CD14-positive monocyte (primary cell): ENCODE measurements at regions not wholly inside any gene's neighbourhood (a gene's known extent, or its start where the extent isn't known, plus 50 kb on each side); places are given as distances from the start of the nearest gene placed in this dataset.

ENCODE experiments used
- DNase-seq, 3 donors: peaks; one replicate each; pipeline ENCODE4 v3.0.0-alpha.2; 2011 to 2022
- H2AFZ ChIP-seq: 2 replicates; pipeline ENCODE4 v1.6.0; 2012; ENCODE audit warnings: mild to moderate bottlenecking, low read depth, low read length, inconsistent platforms; ENCODE audit not compliant: insufficient read depth, poor library complexity, severe bottlenecking
- H3K27ac ChIP-seq, 2 donors: 1 replicate in 1 of 2; 2 replicates in 1 of 2; pipeline ENCODE4 v1.5.1; 2012 to 2013; ENCODE audit warnings: low read length in 2 of 2, control low read depth in 1 of 2, inconsistent platforms in 1 of 2, low read depth in 1 of 2, mild to moderate bottlenecking in 1 of 2
- H3K27me3 ChIP-seq, 2 donors: one replicate each; pipeline versions ENCODE4 v1.6.0 to v1.6.1; 2011 to 2013; ENCODE audit warnings: low read length in 2 of 2; ENCODE audit not compliant: control insufficient read depth in 2 of 2, insufficient read depth in 2 of 2
- H3K36me3 ChIP-seq, 2 donors: replicated peaks in 1 of 2; 1 replicate in 1 of 2; 2 replicates in 1 of 2; pipeline versions ENCODE4 v1.5.1 to v1.6.1; 2012 to 2013; ENCODE audit warnings: low read length in 2 of 2, control low read depth in 1 of 2, inconsistent platforms in 1 of 2, mild to moderate bottlenecking in 1 of 2; ENCODE audit not compliant: insufficient read depth in 2 of 2, control insufficient read depth in 1 of 2
- H3K4me1 ChIP-seq, 2 donors: 1 replicate in 1 of 2; 2 replicates in 1 of 2; pipeline versions ENCODE4 v1.5.1 to v1.6.1; 2012 to 2013; ENCODE audit warnings: low read length in 2 of 2, control low read depth in 1 of 2, inconsistent platforms in 1 of 2, mild to moderate bottlenecking in 1 of 2, moderate library complexity in 1 of 2; ENCODE audit not compliant: insufficient read depth in 2 of 2, control insufficient read depth in 1 of 2
- H3K4me2 ChIP-seq: replicated peaks from 2 replicates; pipeline ENCODE3; 2012; ENCODE audit warnings: low read length, moderate library complexity, mild to moderate bottlenecking; ENCODE audit not compliant: poor library complexity, severe bottlenecking; ENCODE audit errors: extremely low read depth
- H3K4me3 ChIP-seq, 3 experiments: fragments of 200-600 bp in 1 of 3; sonication (generic) in 1 of 3; replicated peaks in 1 of 3; 1 replicate in 2 of 3; 2 replicates in 1 of 3; pipeline ENCODE4 v1.5.1; 2011 to 2013; ENCODE audit warnings: low read length in 3 of 3, mild to moderate bottlenecking in 3 of 3, control low read depth in 2 of 3, low read depth in 2 of 3, inconsistent platforms in 1 of 3, moderate library complexity in 1 of 3
- H3K79me2 ChIP-seq: 2 replicates; pipeline ENCODE4 v1.6.0; 2012; ENCODE audit warnings: mild to moderate bottlenecking, control low read depth, inconsistent platforms, low read length, moderate library complexity; ENCODE audit not compliant: insufficient read depth
- H3K9ac ChIP-seq: 2 replicates; pipeline ENCODE4 v1.6.0; 2017; ENCODE audit warnings: low read length, mild to moderate bottlenecking; ENCODE audit not compliant: insufficient read depth, poor library complexity, severe bottlenecking
- H3K9me3 ChIP-seq, 2 donors: replicated peaks in 1 of 2; 1 replicate in 1 of 2; 2 replicates in 1 of 2; pipeline versions ENCODE4 v1.5.1 to v1.6.1; 2012 to 2013; ENCODE audit warnings: low read length in 2 of 2, control low read depth in 1 of 2; ENCODE audit not compliant: control insufficient read depth in 1 of 2, insufficient read depth in 1 of 2
- H4K20me1 ChIP-seq: 2 replicates; pipeline ENCODE4 v1.6.0; 2012; ENCODE audit warnings: mild to moderate bottlenecking, low read length, control low read depth, moderate library complexity; ENCODE audit not compliant: insufficient read depth
- H3K27ac Mint-ChIP-seq, 7 donors: one replicate each; pipeline ENCODE4 v1.8.0; 2020; ENCODE audit warnings: mild to moderate bottlenecking in 7 of 7, mixed read lengths in 7 of 7, moderate library complexity in 6 of 7, inconsistent platforms in 2 of 7
- H3K27me3 Mint-ChIP-seq, 3 donors: one replicate each; pipeline ENCODE4 v1.8.0; 2021 to 2022; ENCODE audit warnings: low read depth in 3 of 3, mild to moderate bottlenecking in 3 of 3, mixed read lengths in 3 of 3, moderate library complexity in 3 of 3, inconsistent platforms in 1 of 3
- H3K36me3 Mint-ChIP-seq, 2 donors: one replicate each; pipeline ENCODE4 v1.8.0; 2020; ENCODE audit warnings: mixed read lengths in 2 of 2, inconsistent platforms in 1 of 2, mild to moderate bottlenecking in 1 of 2
- H3K4me1 Mint-ChIP-seq: one replicate; pipeline ENCODE4 v1.8.0; 2020; ENCODE audit warnings: mild to moderate bottlenecking, mixed read lengths
- H3K4me3 Mint-ChIP-seq, 2 donors: one replicate each; pipeline ENCODE4 v1.8.0; 2020; ENCODE audit warnings: mild to moderate bottlenecking in 2 of 2, mixed read lengths in 2 of 2, moderate library complexity in 1 of 2
- H3K9me3 Mint-ChIP-seq, 7 donors: one replicate each; pipeline ENCODE4 v1.8.0; 2020 to 2022; ENCODE audit warnings: mixed read lengths in 7 of 7, mild to moderate bottlenecking in 6 of 7, moderate library complexity in 6 of 7, inconsistent platforms in 2 of 7
- WGBS: methylation state at CpG from one replicate; pipeline ENCODE4 v1.1.5; 2013; ENCODE audit warnings: missing lambda C conversion rate; ENCODE audit not compliant: insufficient coverage; 5-methylcytosine and 5-hydroxymethylcytosine counted together
- intact Hi-C, 2 donors: fragments of 100-400 bp; cut with micrococcal nuclease; formaldehyde crosslinking; loops; one replicate each; pipeline versions ENCODE4 v1.15.0 to v1.15.1; 2023
- TF ChIP-seq, protein P1 (sequence below): fragments of 200-600 bp; IDR thresholded peaks from one replicate; pipeline ENCODE4 v1.8.0; 2022; ENCODE audit warnings: antibody characterized with exemption, mild to moderate bottlenecking

DNA sequence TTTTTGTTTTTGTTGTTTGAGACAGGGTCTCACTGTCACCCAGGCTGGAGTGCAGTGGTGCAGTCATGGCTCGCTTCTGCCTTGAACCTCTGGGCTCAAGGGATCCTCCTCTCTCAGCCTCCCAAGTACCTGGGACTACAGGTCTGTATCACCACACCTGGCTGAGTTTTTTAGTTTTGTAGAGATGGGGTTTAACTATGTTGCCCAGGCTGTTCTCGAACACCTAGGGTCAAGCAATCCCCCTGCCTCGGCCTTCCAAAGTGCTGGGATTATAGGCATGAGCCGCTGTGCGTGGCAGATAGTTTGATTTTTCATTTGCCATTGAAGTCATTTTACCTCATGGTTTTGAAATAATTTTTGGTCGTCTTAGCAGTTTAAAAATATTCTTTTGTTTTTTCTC, 94.3 kb upstream of the EIF5 start:
- Histone ChIP-seq H3K27me3 (peaks cover 6 to 11% of the 10 kb centered on the region in 2 donors), H3K27ac (no peak overlapping the region), H3K36me3 (no peaks in the 10 kb centered on the region), H3K4me2 (no peak overlapping the region), H3K4me3 (no peak overlapping the region), H3K9me3 (peaks cover 26 to 40% of the 10 kb centered on the region in 2 donors), H3K9ac (no peak overlapping the region), H4K20me1 (no peaks in the 10 kb centered on the region), H3K4me1 (no peaks in the 10 kb centered on the region), H2AFZ (no peak overlapping the region), H3K79me2 (no peaks in the 10 kb centered on the region)
- Mint-ChIP-seq H3K4me1 (no peaks in the 10 kb centered on the region), H3K27me3 (peaks cover 28 to 36% (median 33%) of the 10 kb centered on the region in 3 donors), H3K36me3 (no peaks in the 10 kb centered on the region), H3K27ac (no peak overlapping the region), H3K9me3 (peaks cover 13 to 57% (median 45%) of the 10 kb centered on the region in 7 donors), H3K4me3 (no peak overlapping the region)
- intact Hi-C loops, result no loop called here
- 89% methylated on average over 2 of the region's 6 CpGs for WGBS
- TF ChIP-seq, protein P1, sequence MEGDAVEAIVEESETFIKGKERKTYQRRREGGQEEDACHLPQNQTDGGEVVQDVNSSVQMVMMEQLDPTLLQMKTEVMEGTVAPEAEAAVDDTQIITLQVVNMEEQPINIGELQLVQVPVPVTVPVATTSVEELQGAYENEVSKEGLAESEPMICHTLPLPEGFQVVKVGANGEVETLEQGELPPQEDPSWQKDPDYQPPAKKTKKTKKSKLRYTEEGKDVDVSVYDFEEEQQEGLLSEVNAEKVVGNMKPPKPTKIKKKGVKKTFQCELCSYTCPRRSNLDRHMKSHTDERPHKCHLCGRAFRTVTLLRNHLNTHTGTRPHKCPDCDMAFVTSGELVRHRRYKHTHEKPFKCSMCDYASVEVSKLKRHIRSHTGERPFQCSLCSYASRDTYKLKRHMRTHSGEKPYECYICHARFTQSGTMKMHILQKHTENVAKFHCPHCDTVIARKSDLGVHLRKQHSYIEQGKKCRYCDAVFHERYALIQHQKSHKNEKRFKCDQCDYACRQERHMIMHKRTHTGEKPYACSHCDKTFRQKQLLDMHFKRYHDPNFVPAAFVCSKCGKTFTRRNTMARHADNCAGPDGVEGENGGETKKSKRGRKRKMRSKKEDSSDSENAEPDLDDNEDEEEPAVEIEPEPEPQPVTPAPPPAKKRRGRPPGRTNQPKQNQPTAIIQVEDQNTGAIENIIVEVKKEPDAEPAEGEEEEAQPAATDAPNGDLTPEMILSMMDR, result no peak
- no peak for DNase-seq

DNA sequence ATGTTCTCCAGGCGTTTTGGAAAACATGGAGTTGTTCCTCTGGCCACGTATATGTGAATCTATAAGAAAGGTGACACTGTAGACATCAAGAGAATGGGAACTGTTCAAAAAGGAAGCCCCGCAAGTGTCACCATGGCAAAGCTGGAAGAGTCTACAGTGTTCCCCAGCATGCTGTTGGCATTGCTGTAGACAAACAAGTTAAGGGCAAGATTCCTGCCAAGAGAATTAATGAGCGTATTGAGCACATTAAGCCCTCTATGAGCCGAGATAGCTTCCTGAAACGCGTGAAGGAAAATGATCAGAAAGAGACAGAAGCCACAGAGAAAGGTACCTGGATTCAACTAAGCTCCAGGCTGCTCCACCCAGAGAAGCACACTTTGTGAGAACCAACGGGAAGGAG, 92.5 kb upstream of the EIF5 start:
- Histone ChIP-seq H3K4me1 (no peaks in the 10 kb centered on the region), H4K20me1 (no peaks in the 10 kb centered on the region), H3K4me2 (no peak overlapping the region), H3K27me3 (peaks cover 3 to 5% of the 10 kb centered on the region in 2 donors), H3K4me3 (no peak overlapping the region), H3K27ac (no peak overlapping the region), H2AFZ (no peak overlapping the region), H3K9ac (no peak overlapping the region), H3K9me3 (peaks cover 26 to 40% of the 10 kb centered on the region in 2 donors), H3K36me3 (no peaks in the 10 kb centered on the region), H3K79me2 (no peaks in the 10 kb centered on the region)
- 96% methylated on average over 7 of the region's 8 CpGs for WGBS
- peaks cover 21 to 24% (median 21%) of the 10 kb centered on the region in 3 donors for H3K27me3 Mint-ChIP-seq
- H3K4me3 Mint-ChIP-seq, result no peak overlapping the region
- no peaks in the 10 kb centered on the region for H3K36me3 Mint-ChIP-seq
- TF ChIP-seq, protein P1, result no peak
- H3K27ac Mint-ChIP-seq, result no peak overlapping the region
- intact Hi-C loops, result no loop called here
- DNase-seq, result no peak
- no peaks in the 10 kb centered on the region for H3K4me1 Mint-ChIP-seq
- peaks cover 13 to 52% (median 45%) of the 10 kb centered on the region in 7 donors for H3K9me3 Mint-ChIP-seq
